T-helper 1 cell (primary cell): ENCODE measurements at regions not wholly inside any gene's neighbourhood (a gene's known extent, or its start where the extent isn't known, plus 50 kb on each side); places are given as distances from the start of the nearest gene placed in this dataset.
"Not testable (repeated sequence)": the region's sequence is repeated elsewhere in the genome, so short reads cannot be mapped to it uniquely, and the experiment has no call there.

ENCODE experiments used
- DNase-seq, 5 donors: peaks; one replicate each; pipeline ENCODE4 v3.0.0-alpha.2; 2012 to 2020

DNA sequence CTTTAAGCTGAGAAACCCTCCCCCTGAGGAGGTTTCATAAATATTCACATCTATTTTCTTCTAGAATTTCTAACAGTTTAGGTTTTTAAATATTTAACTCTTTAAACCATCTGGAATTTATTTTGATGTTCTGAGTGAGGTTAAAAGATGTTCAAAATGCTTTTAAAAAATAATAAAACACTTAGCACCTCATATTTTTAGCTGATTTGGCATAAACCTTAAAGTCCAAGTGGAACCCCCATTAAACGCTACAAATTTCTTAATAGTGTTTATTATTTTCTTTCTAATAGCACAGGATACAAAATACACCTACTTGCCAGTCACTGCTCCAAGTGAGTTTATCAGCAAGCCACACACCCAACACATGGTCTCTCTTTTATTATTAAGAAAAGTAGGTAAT is 277.2 kb downstream of the QDPR start:
- no peak for DNase-seq

- no peak for DNase-seq
These were observed 279.2 kb downstream of the QDPR start for GRCh38 chr4:17232566-17233253.

DNA sequence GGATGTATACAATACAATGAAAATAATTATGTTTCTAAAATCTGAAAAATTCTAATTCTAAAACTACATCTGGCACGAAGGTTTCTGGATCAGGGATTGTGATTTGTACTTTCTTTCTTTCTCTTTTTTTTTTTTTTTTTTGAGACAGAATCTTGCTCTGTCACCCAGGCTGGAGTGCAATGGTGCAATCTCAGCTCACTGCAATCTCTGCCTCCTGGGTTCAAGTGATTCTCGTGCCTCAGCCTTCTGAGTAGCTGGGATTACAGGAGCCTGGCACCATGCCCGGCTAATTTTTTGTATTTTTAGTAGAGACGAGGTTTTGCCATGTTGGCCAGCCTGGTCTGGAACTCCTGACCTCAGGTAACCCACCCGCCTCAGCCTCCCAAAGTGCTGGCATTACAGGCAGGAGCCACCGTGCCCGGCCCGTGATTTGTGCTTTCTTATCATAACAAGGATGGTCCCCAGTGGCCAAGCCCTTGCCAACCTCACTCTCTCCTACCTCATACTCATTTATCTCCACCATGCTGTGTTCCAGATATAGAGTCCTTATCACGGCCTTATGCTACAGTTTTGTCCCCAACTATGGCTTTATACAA is 279.9 kb downstream of the QDPR start:
- DNase-seq = not testable (repeated sequence)

DNA sequence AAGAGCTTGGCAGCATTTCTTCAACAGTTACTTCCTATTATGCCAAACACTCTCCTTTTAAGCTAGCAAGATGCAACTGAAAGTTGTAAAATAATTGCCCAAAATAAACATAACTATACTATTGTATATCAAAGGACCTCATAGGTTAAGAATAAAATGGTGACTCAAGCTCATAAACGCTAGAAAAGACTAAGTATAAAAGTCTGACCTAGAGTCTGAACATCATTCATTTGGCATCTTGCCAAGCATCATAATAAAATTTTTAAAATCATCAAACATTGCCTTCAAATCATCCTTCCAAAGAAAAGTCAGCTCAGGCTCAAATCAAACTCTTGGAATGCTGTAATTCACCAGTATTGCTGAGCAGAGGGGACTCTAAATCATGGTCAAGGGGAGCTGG is 281.2 kb downstream of the QDPR start:
- no peak for DNase-seq

GRCh38 chr4:17220816-17221215 is 291.1 kb downstream of the QDPR start:
- no peak for DNase-seq

- DNase-seq = no peak
These were observed 293.1 kb downstream of the QDPR start for GRCh38 chr4:17218786-17219185.

DNA sequence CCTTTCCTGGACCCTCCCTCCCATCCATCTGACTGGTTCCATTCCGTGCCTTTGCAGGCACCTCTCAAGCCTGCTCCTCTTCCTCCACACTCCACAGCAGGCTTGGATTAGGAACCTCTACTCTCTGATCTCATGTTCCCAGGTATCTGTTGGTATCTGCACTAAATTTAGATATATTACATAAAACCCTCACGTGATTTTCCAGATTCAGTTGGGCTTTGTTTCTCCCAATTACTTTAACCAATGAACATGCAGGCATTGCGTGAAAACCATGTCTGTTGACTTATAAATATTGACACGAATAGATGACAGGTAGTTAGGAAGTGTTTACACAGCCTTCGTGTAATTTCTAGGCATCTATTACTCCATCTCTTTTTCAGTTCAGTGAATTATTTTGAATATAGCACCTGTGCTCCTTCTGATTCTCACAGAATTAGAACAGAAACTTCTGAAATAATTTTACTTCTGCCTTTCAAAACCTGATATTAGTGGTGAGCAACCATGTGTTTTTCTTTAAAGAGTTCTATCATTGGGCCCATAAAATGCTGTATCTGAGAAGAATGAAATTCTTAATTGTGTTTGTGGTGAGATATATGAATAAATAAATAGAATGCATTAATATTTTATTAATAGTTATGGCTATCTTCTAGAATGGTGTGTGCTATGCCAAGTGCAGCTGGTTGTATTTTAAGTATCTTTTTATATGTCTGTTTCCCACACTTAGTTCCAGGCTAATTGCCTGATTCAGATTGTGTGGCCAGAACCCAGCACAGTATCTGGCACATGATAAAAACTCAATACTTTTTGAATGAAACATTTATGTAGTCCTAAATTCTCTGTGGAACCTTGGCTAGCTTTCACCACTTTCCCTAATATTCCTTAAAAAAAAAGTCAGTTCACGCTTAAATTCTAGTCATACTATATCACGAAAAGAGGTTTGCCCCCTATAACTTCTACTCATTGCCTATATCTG is 304.8 kb downstream of the QDPR start:
- no peak for DNase-seq

- no peak for DNase-seq
These were observed 306.5 kb upstream of the LDB2 start for GRCh38 chr4:17204908-17205307.

DNA sequence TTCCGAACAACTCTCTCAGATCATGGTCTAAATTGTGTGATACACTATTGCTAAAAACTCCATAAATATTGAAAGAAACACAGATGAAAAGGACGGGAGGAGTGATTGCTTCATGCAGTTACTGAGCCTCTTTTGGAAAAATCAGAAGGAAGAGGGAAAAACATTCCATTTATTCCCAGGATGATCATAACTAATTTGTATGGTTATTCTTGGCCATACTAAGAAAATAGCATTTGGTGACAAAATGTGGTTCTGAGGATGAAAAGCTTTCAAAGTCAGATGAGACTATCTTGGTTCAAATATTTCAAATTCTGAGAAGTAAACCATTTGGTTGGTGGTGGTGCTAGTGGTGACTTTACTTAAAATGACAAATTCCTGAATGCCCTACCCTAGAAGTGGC is 305.4 kb upstream of the LDB2 start:
- no peak for DNase-seq

DNA sequence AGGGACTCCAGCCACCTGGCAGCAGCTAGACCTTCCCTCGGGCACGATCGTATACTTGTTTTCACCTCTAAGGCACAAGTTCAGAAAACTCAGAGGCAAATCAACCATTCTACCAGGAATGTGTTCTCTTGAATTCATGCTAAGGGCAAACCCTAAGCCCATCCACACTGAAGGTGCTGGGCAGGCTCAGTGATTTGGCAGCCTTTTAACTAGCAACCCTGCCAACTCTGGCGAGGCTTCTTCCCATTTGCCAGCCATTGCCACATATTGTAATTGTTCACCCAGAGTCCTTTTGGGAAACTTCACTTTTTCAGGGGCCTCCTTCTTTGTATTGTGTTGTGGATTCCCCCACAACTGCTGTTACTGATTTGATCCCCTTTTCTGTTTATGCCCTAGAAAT is 298.6 kb upstream of the LDB2 start:
- no peak for DNase-seq

- no peak for DNase-seq
These were observed 297.2 kb upstream of the LDB2 start for GRCh38 chr4:17195461-17196275.

- no peak for DNase-seq
These were observed 296.1 kb upstream of the LDB2 start for GRCh38 chr4:17194586-17194985.

- no peak for DNase-seq
These were observed 291.3 kb upstream of the LDB2 start for GRCh38 chr4:17189759-17190158.

GRCh38 chr4:17189401-17189720 is 290.9 kb upstream of the LDB2 start:
- DNase-seq = no peak

- DNase-seq = no peak
These were observed 290.3 kb upstream of the LDB2 start for GRCh38 chr4:17188547-17189400.

DNA sequence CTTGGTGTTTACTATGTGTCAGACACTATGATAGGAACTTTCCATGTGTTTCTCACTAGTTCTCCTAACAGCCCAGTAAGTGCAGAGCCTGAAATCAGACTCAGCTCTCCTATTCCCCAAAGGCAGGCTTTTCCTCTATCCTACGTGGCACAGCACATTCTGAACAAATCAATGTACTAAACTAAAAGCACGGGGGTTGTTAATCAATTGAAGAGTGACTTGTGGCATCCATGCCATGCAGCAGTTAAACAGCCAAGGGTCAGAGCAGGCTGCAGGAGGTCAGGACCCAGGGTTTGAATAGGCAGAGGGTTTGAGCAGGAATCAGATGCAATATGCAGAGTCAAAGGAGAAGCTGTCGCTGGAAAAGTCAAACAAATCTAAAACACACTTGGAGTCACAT is 289.7 kb upstream of the LDB2 start:
- DNase-seq = no peak

GRCh38 chr4:17187003-17187402 is 288.6 kb upstream of the LDB2 start:
- DNase-seq = no peak

GRCh38 chr4:17182888-17183287 is 284.4 kb upstream of the LDB2 start:
- no peak for DNase-seq

DNA sequence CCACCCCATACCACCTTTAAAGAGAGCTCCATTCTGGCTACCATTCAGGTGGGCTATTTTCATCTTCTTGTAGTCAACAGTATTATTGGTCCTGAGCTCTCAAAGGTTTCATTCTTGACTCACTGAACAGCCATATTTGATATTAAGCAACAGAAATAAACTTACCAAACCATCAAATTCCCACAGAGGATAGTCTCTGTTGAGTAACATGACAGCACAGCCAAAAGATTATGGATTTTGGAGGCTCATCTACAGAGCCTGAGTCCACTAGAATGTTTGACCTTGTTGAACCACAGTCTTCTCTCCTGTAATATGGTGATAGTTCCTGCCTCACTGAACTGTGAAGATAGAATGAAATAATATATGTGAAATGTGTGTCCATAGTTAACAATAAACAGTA is 276.3 kb upstream of the LDB2 start:
- DNase-seq = no peak

DNA sequence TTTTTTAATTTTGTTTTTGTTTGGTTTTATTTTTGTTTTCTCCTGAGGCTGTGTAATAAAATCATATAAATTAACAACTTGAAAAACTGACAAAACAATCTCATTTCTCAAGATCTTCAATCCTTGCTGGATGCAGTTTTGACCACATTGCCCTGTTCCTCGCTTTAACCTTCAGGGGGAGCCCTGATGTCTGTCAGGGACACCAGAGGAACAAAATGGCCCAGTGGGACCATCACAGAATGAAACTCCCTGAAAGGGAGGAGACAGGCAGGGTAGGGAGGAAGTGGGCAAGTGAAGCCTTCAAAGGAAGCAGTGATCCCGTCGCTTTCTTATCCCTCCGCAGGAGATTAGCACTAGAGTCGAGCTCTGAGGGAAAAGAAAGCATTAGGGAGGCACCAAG is 274.9 kb upstream of the LDB2 start:
- DNase-seq = no peak

DNA sequence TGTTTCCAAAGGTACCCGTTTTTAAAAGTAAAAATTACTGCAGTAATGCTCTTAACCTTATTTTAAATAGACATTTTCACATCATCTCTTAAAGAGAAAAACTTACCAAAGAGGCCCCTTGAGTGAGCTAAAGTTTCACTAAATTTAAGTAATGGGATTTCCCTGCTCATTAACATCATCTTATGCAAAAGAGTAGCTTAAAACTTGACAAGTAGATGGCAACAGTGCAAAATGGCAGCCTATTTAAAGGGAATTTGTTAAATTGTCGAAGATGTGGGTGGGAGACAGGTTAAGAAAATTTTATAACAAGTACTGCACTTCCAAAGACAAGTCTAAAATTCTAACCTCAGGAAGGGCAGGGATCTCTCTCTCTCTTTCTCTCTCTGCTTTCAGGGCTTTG is 271.7 kb upstream of the LDB2 start:
- DNase-seq = no peak

GRCh38 chr4:17169699-17170098 is 271.3 kb upstream of the LDB2 start:
- DNase-seq = no peak
